ENCODE measurements at regions not wholly inside any gene's neighbourhood (a gene's known extent, or its start where the extent isn't known, plus 50 kb on each side); places are given as distances from the start of the nearest gene placed in this dataset.

- no peak overlapping the region for H3K4me3 ChIP-seq (ENCODE audit: low read depth in 2 of 2, low read length in 2 of 2)
- CTCF ChIA-PET, result interaction anchor here (0.5 kb wide), 1 partner anchor 147 kb away, joined by 4 read pairs; no protein-coding TSS in a partner anchor
- no peak overlapping the region for H3K27ac ChIP-seq (ENCODE audit: low read length)
- no peak for ATAC-seq
- H3K4me1 ChIP-seq (ENCODE audit: control insufficient read depth, insufficient read depth, low read length), result no peaks in the 10 kb centered on the region
- BruUV-seq (replicated peaks), result no TSS peak
- intact Hi-C loops (cut with micrococcal nuclease; ENCODE audit: unreplicated experiment), result no loop called here
- POLR2A ChIA-PET, result no interaction called here
- H3K27me3 ChIP-seq (ENCODE audit: control insufficient read depth, insufficient read depth, low read length), result no peaks in the 10 kb centered on the region
- no peak for DNase-seq (ENCODE audit: low read depth, low spot score)
- no peaks in the 10 kb centered on the region for H3K36me3 ChIP-seq (ENCODE audit: control insufficient read depth, insufficient read depth, low read length)
- in situ Hi-C loops (cut with HindIII; ENCODE audit: low pct_unique_long_range_greater_than_20kb, low sequenced_read_pairs), result no loop called here
- no peaks in the 10 kb centered on the region for H3K9me3 ChIP-seq (ENCODE audit: control insufficient read depth, insufficient read depth, low read depth, low read length)
- TF ChIP-seq REST (IDR thresholded peaks at IDR 0.05; ENCODE audit: insufficient read depth in 1 of 2, low read depth in 2 of 2, low read length in 1 of 2) (no peak), POLR2AphosphoS5 (IDR thresholded peaks at IDR 0.05; ENCODE audit: low read depth, low read length) (no peak), SIN3A (IDR thresholded peaks at IDR 0.05; ENCODE audit: borderline replicate concordance, insufficient read depth, low read depth, low read length) (no peak), CTCF (IDR thresholded peaks at IDR 0.05) (no peak), TCF7L2 (IDR thresholded peaks at IDR 0.05; ENCODE audit: low read depth, low read length) (no peak)
Measured at GRCh38 chr12:24482882-24483604, 465.9 kb downstream of the BCAT1 start.

- Histone ChIP-seq H3K27me3 (ENCODE audit: control insufficient read depth, insufficient read depth, low read length) (no peaks in the 10 kb centered on the region), H3K4me1 (ENCODE audit: control insufficient read depth, insufficient read depth, low read length) (no peaks in the 10 kb centered on the region), H3K36me3 (ENCODE audit: control insufficient read depth, insufficient read depth, low read length) (no peaks in the 10 kb centered on the region), H3K4me3 (ENCODE audit: low read depth in 2 of 2, low read length in 2 of 2) (no peak overlapping the region), H3K9me3 (ENCODE audit: control insufficient read depth, insufficient read depth, low read depth, low read length) (no peaks in the 10 kb centered on the region), H3K27ac (ENCODE audit: low read length) (no peak overlapping the region)
- no TSS peak for BruUV-seq (replicated peaks)
- TF ChIP-seq REST (IDR thresholded peaks at IDR 0.05; ENCODE audit: insufficient read depth in 1 of 2, low read depth in 2 of 2, low read length in 1 of 2) (no peak), SIN3A (IDR thresholded peaks at IDR 0.05; ENCODE audit: borderline replicate concordance, insufficient read depth, low read depth, low read length) (no peak), CTCF (IDR thresholded peaks at IDR 0.05) (no peak), POLR2AphosphoS5 (IDR thresholded peaks at IDR 0.05; ENCODE audit: low read depth, low read length) (no peak), TCF7L2 (IDR thresholded peaks at IDR 0.05; ENCODE audit: low read depth, low read length) (no peak)
- ChIA-PET CTCF (no interaction called here), POLR2A (no interaction called here)
- ATAC-seq (no peak), DNase-seq (ENCODE audit: low read depth, low spot score) (no peak)
- intact Hi-C loops (cut with micrococcal nuclease; ENCODE audit: unreplicated experiment) (no loop called here), in situ Hi-C loops (cut with HindIII; ENCODE audit: low pct_unique_long_range_greater_than_20kb, low sequenced_read_pairs) (no loop called here)
Measured at GRCh38 chr12:24482044-24482443, 466.9 kb downstream of the BCAT1 start.

Data from Panc1 (cell line).